ENCODE measurements at regions not wholly inside any gene's neighbourhood (a gene's known extent, or its start where the extent isn't known, plus 50 kb on each side); places are given as distances from the start of the nearest gene placed in this dataset.

DNA sequence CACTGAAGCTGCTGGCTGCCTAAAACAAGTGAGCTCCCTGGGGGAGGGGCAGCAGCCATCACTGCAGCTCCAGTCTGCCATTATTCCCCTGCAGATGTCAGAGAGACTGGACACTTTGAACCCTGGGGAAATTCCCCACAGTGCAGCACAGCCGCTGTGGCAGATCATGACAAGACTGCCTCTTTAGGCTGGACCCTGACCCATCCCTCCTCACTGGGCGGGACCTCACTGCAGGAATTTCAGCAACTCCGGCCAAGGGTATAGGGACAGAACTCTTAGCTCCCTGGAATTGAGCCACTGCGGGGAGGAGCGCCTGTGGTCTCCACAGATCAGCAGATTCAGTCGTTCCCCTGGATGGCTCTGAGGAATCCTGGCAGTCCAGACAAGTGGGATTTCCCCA, 964.6 kb downstream of the BRINP3 start:
- TF ChIP-seq, protein P1, sequence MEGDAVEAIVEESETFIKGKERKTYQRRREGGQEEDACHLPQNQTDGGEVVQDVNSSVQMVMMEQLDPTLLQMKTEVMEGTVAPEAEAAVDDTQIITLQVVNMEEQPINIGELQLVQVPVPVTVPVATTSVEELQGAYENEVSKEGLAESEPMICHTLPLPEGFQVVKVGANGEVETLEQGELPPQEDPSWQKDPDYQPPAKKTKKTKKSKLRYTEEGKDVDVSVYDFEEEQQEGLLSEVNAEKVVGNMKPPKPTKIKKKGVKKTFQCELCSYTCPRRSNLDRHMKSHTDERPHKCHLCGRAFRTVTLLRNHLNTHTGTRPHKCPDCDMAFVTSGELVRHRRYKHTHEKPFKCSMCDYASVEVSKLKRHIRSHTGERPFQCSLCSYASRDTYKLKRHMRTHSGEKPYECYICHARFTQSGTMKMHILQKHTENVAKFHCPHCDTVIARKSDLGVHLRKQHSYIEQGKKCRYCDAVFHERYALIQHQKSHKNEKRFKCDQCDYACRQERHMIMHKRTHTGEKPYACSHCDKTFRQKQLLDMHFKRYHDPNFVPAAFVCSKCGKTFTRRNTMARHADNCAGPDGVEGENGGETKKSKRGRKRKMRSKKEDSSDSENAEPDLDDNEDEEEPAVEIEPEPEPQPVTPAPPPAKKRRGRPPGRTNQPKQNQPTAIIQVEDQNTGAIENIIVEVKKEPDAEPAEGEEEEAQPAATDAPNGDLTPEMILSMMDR (IDR thresholded peaks at IDR 0.05; ENCODE audit: low read length): no peak
- TF ChIP-seq EZH2phosphoT487 (IDR thresholded peaks at IDR 0.05; ENCODE audit: low read length): no peak
- no peak for TF ChIP-seq EZH2 (optimal IDR thresholded peaks at IDR 0.05; ENCODE audit: low read depth, low read length)

All from MM.1S (cell line).